22Rv1 (cell line): ENCODE measurements at regions not wholly inside any gene's neighbourhood (a gene's known extent, or its start where the extent isn't known, plus 50 kb on each side); places are given as distances from the start of the nearest gene placed in this dataset.

Experiments
- H3K27ac ChIP-seq: fragments of 450-650 bp; 2 replicates; pipeline ENCODE4 v1.5.1; 2017
- CTCF ChIP-seq: fragments of 450-650 bp; IDR thresholded peaks from 2 replicates; pipeline ENCODE4 v1.5.1; 2017; ENCODE audit warnings: mild to moderate bottlenecking
- ZFX ChIP-seq: fragments of 450-650 bp; IDR thresholded peaks from 2 replicates; pipeline ENCODE4 v1.6.1; 2017; ENCODE audit warnings: antibody characterized with exemption, borderline replicate concordance

GRCh38 chr12:14261861-14262260 lies 103.6 kb upstream of the ATF7IP start:
- TF ChIP-seq ZFX: no peak
- no peak for TF ChIP-seq CTCF
- H3K27ac ChIP-seq: no peak overlapping the region

GRCh38 chr12:14262771-14263511 lies 102.5 kb upstream of the ATF7IP start:
- no peak for TF ChIP-seq CTCF
- TF ChIP-seq ZFX: no peak
- no peak overlapping the region for H3K27ac ChIP-seq

DNA sequence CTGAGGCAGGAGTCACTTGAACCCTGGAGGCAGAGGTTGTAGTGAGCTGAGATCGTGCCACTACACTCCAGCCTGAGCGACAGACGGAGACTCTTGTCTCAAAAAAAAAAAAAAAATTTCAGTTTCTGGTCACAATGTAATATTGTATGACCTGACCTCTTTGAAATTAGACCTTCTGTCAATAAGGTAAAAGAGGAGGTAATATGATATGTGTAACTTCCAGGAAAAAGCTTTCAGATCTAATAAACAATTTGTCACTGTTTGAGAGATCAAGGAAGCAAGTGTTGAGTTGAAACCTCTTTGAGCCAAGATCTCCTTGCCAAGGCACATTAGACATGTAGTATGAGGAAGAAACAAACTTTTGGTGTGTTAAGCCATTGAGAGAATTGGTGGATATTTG lies 101.7 kb upstream of the ATF7IP start:
- H3K27ac ChIP-seq: no peak overlapping the region
- TF ChIP-seq ZFX (no peak), CTCF (no peak)

GRCh38 chr12:14264316-14264715 lies 101.2 kb upstream of the ATF7IP start:
- TF ChIP-seq CTCF (no peak), ZFX (no peak)
- H3K27ac ChIP-seq: no peak overlapping the region

DNA sequence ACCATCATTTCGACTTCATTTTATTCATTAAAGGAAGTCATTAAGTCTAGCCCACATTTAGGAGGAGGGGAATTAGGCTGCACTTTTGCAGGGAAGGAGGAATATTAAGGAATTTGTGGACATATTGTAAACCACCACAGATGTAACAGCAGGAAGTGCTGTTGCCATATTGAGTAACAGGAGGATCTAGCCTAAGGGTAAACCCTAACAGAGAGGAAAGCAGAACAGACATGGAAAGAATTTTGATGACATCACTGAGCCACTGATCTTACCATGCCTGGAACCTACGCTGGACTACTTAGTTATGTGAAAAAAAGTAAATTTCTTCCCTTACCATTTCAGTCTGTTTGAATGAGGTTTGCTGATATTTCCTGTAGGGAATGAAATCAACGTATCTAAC lies 100.7 kb upstream of the ATF7IP start:
- TF ChIP-seq CTCF: no peak
- no peak for TF ChIP-seq ZFX
- H3K27ac ChIP-seq: no peak overlapping the region

DNA sequence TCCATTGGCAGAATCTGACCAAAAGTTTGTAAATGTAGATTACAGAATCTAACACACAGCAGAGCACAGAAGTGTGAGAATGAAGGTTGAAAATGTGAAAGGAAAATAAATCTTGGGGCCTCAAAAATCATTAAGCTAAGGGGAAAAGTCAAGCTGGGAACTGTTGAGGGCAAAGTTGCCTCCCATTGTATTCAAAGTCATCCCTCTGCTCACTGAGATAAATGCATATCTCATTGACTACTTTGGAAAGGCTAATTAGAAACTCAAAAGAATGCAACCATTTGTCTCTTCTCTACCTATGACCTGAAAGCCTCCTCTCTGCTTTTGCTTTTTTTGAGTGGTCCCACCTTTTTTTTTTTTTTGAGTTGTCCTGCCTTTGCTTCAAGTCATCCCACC lies 97.4 kb upstream of the ATF7IP start:
- no peak overlapping the region for H3K27ac ChIP-seq
- TF ChIP-seq CTCF (no peak), ZFX (no peak)

- H3K27ac ChIP-seq: no peak overlapping the region
- no peak for TF ChIP-seq ZFX
- TF ChIP-seq CTCF: no peak
Observed at GRCh38 chr12:14270392-14270791, 95.1 kb upstream of the ATF7IP start.
